ENCODE measurements at regions not wholly inside any gene's neighbourhood (a gene's known extent, or its start where the extent isn't known, plus 50 kb on each side); places are given as distances from the start of the nearest gene placed in this dataset.

DNA sequence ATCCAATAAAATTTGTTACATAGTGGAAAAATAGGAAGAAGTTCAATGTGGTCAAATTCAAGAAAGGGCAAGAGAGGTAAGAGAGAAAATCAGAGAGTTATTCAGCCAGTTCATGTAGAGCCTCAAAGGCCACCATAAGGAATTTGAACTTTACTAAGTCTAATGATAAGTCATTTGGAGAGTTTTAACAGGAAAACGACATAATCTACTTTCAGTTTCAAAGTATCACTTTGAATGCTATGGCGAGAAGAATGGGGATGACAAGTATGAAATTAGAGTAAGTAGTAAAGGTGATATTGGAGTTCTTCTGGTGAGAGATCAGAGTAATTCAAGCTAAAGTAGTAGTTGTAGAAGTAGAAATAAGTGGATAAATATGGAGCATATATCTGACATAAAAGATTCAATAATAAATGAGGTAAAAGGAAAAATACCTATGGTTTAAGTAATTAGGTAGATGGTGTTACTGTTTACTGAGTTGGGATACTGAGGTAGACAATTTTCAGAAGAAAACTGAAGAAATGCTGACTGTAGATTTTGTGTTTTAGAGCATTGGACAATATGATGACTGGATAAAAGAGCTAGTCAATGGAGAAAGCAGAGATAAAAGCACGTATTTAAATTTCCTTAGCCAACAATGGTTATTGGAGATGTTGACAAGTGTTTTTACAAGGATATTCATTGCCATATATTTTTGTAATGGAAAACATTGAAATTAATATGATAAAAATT is 331.7 kb upstream of the ADGRL3 start:
- TF ChIP-seq EZH2 (IDR thresholded peaks at IDR 0.05; ENCODE audit: borderline replicate concordance, low read depth, low read length, severe bottlenecking) = no peak
- no peak for TF ChIP-seq POLR2AphosphoS5 (IDR thresholded peaks at IDR 0.05; ENCODE audit: insufficient read depth, low read depth, low read length)
